ENCODE measurements at regions not wholly inside any gene's neighbourhood (a gene's known extent, or its start where the extent isn't known, plus 50 kb on each side); places are given as distances from the start of the nearest gene placed in this dataset.

- Mint-ChIP-seq H3K36me3 (no peaks in the 10 kb centered on the region), H3K27ac (no peak overlapping the region), H3K27me3 (ENCODE audit: insufficient read depth, low read depth) (peaks cover 3% of the 10 kb centered on the region), H3K4me3 (no peak overlapping the region), H3K4me1 (peaks cover under 1% of the 10 kb centered on the region), H3K9me3 (peaks cover 7% of the 10 kb centered on the region)
- Histone ChIP-seq H3K4me1 (peaks cover 2% of the 10 kb centered on the region), H3K9ac (no peak overlapping the region), H3F3A (ENCODE audit: low read depth) (no peaks in the 10 kb centered on the region), H3K79me2 (ENCODE audit: low read depth) (no peaks in the 10 kb centered on the region), H4K20me1 (ENCODE audit: low read depth) (no peaks in the 10 kb centered on the region), H3K9me3 (ENCODE audit: low read depth) (no peaks in the 10 kb centered on the region), H3K27me3 (no peaks in the 10 kb centered on the region), H3K36me3 (no peaks in the 10 kb centered on the region), H2AFZ (replicated peaks) (no peak overlapping the region), H3K4me2 (no peak overlapping the region), H3K27ac (no peak overlapping the region), H3K4me3 (no peak overlapping the region)
- TF ChIP-seq EZH2phosphoT487 (IDR thresholded peaks at IDR 0.05) = no peak
- TF ChIP-seq EZH2 (IDR thresholded peaks at IDR 0.05) = no peak
- no peak for TF ChIP-seq CTCF (IDR thresholded peaks at IDR 0.05)
- DNase-seq (ENCODE audit: low spot score) = no peak
Observed at GRCh38 chr11:80023386-80023785, 582.6 kb upstream of the TENM4 start.

GRCh38 chr11:80010536-80010935 is 569.7 kb upstream of the TENM4 start:
- TF ChIP-seq CTCF (IDR thresholded peaks at IDR 0.05) (no peak), EZH2 (IDR thresholded peaks at IDR 0.05) (no peak), EZH2phosphoT487 (IDR thresholded peaks at IDR 0.05) (no peak)
- no peak overlapping the region for H3K27ac Mint-ChIP-seq
- peaks cover 2% of the 10 kb centered on the region for H3K27me3 Mint-ChIP-seq (ENCODE audit: insufficient read depth, low read depth)
- no peak overlapping the region for H2AFZ ChIP-seq (replicated peaks)
- no peaks in the 10 kb centered on the region for H3K79me2 ChIP-seq (ENCODE audit: low read depth)
- H3K9me3 Mint-ChIP-seq = no peaks in the 10 kb centered on the region
- no peaks in the 10 kb centered on the region for H3K27me3 ChIP-seq
- H3K4me1 ChIP-seq = no peaks in the 10 kb centered on the region
- H3K4me1 Mint-ChIP-seq = no peaks in the 10 kb centered on the region
- no peak overlapping the region for H3K4me3 Mint-ChIP-seq
- no peak overlapping the region for H3K4me2 ChIP-seq
- H3K9ac ChIP-seq = no peak overlapping the region
- H3K36me3 ChIP-seq = no peaks in the 10 kb centered on the region
- no peaks in the 10 kb centered on the region for H4K20me1 ChIP-seq (ENCODE audit: low read depth)
- no peaks in the 10 kb centered on the region for H3F3A ChIP-seq (ENCODE audit: low read depth)
- no peak for DNase-seq (ENCODE audit: low spot score)
- H3K4me3 ChIP-seq = no peak overlapping the region
- no peaks in the 10 kb centered on the region for H3K36me3 Mint-ChIP-seq
- H3K9me3 ChIP-seq (ENCODE audit: low read depth) = no peaks in the 10 kb centered on the region
- no peak overlapping the region for H3K27ac ChIP-seq

GRCh38 chr11:80009081-80009480 is 568.3 kb upstream of the TENM4 start:
- no peaks in the 10 kb centered on the region for H3F3A ChIP-seq (ENCODE audit: low read depth)
- no peak for TF ChIP-seq EZH2phosphoT487 (IDR thresholded peaks at IDR 0.05)
- TF ChIP-seq CTCF (IDR thresholded peaks at IDR 0.05) = no peak
- no peak for TF ChIP-seq EZH2 (IDR thresholded peaks at IDR 0.05)
- no peak overlapping the region for H3K27ac ChIP-seq
- H3K36me3 Mint-ChIP-seq = no peaks in the 10 kb centered on the region
- no peak overlapping the region for H2AFZ ChIP-seq (replicated peaks)
- no peaks in the 10 kb centered on the region for H3K27me3 Mint-ChIP-seq (ENCODE audit: insufficient read depth, low read depth)
- H3K79me2 ChIP-seq (ENCODE audit: low read depth) = no peaks in the 10 kb centered on the region
- no peak overlapping the region for H3K9ac ChIP-seq
- no peak overlapping the region for H3K27ac Mint-ChIP-seq
- no peaks in the 10 kb centered on the region for H4K20me1 ChIP-seq (ENCODE audit: low read depth)
- H3K4me1 Mint-ChIP-seq = no peaks in the 10 kb centered on the region
- no peaks in the 10 kb centered on the region for H3K9me3 Mint-ChIP-seq
- no peak overlapping the region for H3K4me3 ChIP-seq
- no peaks in the 10 kb centered on the region for H3K36me3 ChIP-seq
- no peaks in the 10 kb centered on the region for H3K4me1 ChIP-seq
- H3K4me2 ChIP-seq = no peak overlapping the region
- H3K9me3 ChIP-seq (ENCODE audit: low read depth) = no peaks in the 10 kb centered on the region
- H3K27me3 ChIP-seq = no peaks in the 10 kb centered on the region
- no peak overlapping the region for H3K4me3 Mint-ChIP-seq
- no peak for DNase-seq (ENCODE audit: low spot score)

GRCh38 chr11:80007616-80008015 is 566.8 kb upstream of the TENM4 start:
- no peak overlapping the region for H3K27ac ChIP-seq
- no peak overlapping the region for H3K9ac ChIP-seq
- Mint-ChIP-seq H3K9me3 (no peaks in the 10 kb centered on the region), H3K27me3 (ENCODE audit: insufficient read depth, low read depth) (no peaks in the 10 kb centered on the region), H3K4me1 (no peaks in the 10 kb centered on the region), H3K27ac (no peak overlapping the region), H3K36me3 (no peaks in the 10 kb centered on the region), H3K4me3 (no peak overlapping the region)
- H3K9me3 ChIP-seq (ENCODE audit: low read depth) = no peaks in the 10 kb centered on the region
- H3K79me2 ChIP-seq (ENCODE audit: low read depth) = no peaks in the 10 kb centered on the region
- TF ChIP-seq CTCF (IDR thresholded peaks at IDR 0.05) (no peak), EZH2phosphoT487 (IDR thresholded peaks at IDR 0.05) (no peak), EZH2 (IDR thresholded peaks at IDR 0.05) (no peak)
- no peak for DNase-seq (ENCODE audit: low spot score)
- no peak overlapping the region for H3K4me2 ChIP-seq
- no peaks in the 10 kb centered on the region for H3F3A ChIP-seq (ENCODE audit: low read depth)
- no peak overlapping the region for H3K4me3 ChIP-seq
- H3K36me3 ChIP-seq = no peaks in the 10 kb centered on the region
- H2AFZ ChIP-seq (replicated peaks) = no peak overlapping the region
- H3K27me3 ChIP-seq = no peaks in the 10 kb centered on the region
- no peaks in the 10 kb centered on the region for H3K4me1 ChIP-seq
- H4K20me1 ChIP-seq (ENCODE audit: low read depth) = no peaks in the 10 kb centered on the region

Data from neural progenitor cell (in vitro differentiated cells).